ENCODE measurements at regions not wholly inside any gene's neighbourhood (a gene's known extent, or its start where the extent isn't known, plus 50 kb on each side); places are given as distances from the start of the nearest gene placed in this dataset.

DNA sequence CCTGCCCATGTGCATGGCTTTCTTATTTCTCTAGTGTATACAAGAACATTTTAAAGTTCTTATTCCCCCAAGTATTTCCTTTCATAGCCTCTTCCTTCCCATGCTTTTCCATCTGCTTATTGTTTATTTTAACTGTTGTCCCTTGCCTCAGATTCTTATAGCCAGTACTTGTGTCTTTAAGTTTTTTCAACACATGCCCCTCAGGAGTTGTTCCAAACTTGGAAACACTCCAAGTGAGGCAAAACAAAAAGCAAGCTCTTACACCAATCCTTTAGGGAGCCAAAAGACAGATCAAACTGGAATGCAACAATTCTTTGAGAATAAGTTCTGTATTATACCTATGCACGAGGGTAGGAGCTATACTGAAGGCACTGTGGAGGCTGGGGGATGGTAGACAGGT lies 222.0 kb upstream of the STK26 start:
- Histone ChIP-seq H3K4me3 (ENCODE audit: low read depth in 2 of 2, low read length in 1 of 2) (no peak overlapping the region), H3K27me3 (ENCODE audit: insufficient read depth) (peaks cover 9% of the 10 kb centered on the region; the same call in 1 of the 2 replicates), H3K9ac (no peak overlapping the region), H3K9me2 (no peaks in the 10 kb centered on the region), H3K9me3 (no peaks in the 10 kb centered on the region), H3K27ac (ENCODE audit: low read depth in 2 of 2, low read length in 1 of 2) (no peak overlapping the region), H2AFZ (ENCODE audit: low read depth) (no peak overlapping the region), H3K79me2 (ENCODE audit: insufficient read depth) (no peaks in the 10 kb centered on the region), H3F3A (replicated peaks; ENCODE audit: insufficient read depth) (peaks cover 3% of the 10 kb centered on the region), H4K20me1 (ENCODE audit: insufficient read depth) (no peaks in the 10 kb centered on the region), H3K4me1 (ENCODE audit: control insufficient read depth in 1 of 2, insufficient read depth in 2 of 2, low read depth in 1 of 2, low read length in 1 of 2) (no peaks in the 10 kb centered on the region; a peak in 1 of 4 replicates), H3K36me3 (replicated peaks in 1 of 2; ENCODE audit: control insufficient read depth in 1 of 2, insufficient read depth in 2 of 2, low read length in 1 of 2) (no peaks in the 10 kb centered on the region), H3K4me2 (no peak overlapping the region)
- WGBS (ENCODE audit: low lambda C conversion rate) = 15% methylated on average over 1 of the region's 1 CpG
- no peak for TF ChIP-seq EP300 (IDR thresholded peaks at IDR 0.05; ENCODE audit: borderline replicate concordance in 1 of 2, low read depth in 1 of 2, low read length in 1 of 2)
- TF ChIP-seq MEF2A (IDR thresholded peaks at IDR 0.05; ENCODE audit: borderline replicate concordance, low read depth) = no peak
- TF ChIP-seq SIN3A (IDR thresholded peaks at IDR 0.05; ENCODE audit: borderline replicate concordance, low read depth, low read length) = no peak
- TF ChIP-seq, protein P1, sequence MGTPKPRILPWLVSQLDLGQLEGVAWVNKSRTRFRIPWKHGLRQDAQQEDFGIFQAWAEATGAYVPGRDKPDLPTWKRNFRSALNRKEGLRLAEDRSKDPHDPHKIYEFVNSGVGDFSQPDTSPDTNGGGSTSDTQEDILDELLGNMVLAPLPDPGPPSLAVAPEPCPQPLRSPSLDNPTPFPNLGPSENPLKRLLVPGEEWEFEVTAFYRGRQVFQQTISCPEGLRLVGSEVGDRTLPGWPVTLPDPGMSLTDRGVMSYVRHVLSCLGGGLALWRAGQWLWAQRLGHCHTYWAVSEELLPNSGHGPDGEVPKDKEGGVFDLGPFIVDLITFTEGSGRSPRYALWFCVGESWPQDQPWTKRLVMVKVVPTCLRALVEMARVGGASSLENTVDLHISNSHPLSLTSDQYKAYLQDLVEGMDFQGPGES (IDR thresholded peaks at IDR 0.05; ENCODE audit: low read depth, low read length) = no peak
- TF ChIP-seq, protein P2, sequence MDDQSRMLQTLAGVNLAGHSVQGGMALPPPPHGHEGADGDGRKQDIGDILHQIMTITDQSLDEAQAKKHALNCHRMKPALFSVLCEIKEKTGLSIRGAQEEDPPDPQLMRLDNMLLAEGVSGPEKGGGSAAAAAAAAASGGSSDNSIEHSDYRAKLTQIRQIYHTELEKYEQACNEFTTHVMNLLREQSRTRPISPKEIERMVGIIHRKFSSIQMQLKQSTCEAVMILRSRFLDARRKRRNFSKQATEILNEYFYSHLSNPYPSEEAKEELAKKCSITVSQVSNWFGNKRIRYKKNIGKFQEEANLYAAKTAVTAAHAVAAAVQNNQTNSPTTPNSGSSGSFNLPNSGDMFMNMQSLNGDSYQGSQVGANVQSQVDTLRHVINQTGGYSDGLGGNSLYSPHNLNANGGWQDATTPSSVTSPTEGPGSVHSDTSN (IDR thresholded peaks at IDR 0.05) = no peak
- no peak for TF ChIP-seq RFX5 (IDR thresholded peaks at IDR 0.05; ENCODE audit: low read length)
- ChIA-PET CTCF (interaction anchor here (3.3 kb wide), 1 partner anchor 38 kb away, joined by 12 read pairs; no protein-coding TSS in a partner anchor), POLR2A (no interaction called here)
- no peak for DNase-seq

DNA sequence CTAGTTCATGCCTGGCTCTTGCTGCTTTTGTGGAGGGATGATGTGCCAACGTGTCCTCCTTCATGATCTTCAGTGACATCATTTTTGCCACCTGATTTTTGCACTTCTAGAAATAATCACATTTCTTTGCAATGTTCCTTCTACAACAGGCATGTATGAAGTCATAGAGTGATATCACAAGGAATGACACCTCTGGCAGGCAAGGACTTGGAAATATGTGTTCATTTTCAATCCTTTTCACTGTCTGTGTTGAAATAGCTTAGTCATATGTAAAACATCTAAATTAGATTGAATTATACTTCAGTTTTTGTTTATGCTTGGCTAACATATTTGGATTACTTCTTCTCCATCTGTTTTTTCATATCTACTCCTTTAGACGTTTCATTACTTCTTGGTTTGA lies 221.2 kb upstream of the STK26 start:
- no peak for TF ChIP-seq EP300 (IDR thresholded peaks at IDR 0.05; ENCODE audit: borderline replicate concordance in 1 of 2, low read depth in 1 of 2, low read length in 1 of 2)
- TF ChIP-seq TCF12 (IDR thresholded peaks at IDR 0.05) = no peak
- TF ChIP-seq SMC3 (IDR thresholded peaks at IDR 0.05; ENCODE audit: low read depth, low read length) = no peak
- no peak for TF ChIP-seq JUND (IDR thresholded peaks at IDR 0.05)
- TF ChIP-seq POLR2AphosphoS5 (IDR thresholded peaks at IDR 0.05; ENCODE audit: low read depth, low read length) = no peak
- TF ChIP-seq, protein P3, sequence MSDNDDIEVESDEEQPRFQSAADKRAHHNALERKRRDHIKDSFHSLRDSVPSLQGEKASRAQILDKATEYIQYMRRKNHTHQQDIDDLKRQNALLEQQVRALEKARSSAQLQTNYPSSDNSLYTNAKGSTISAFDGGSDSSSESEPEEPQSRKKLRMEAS (IDR thresholded peaks at IDR 0.05; ENCODE audit: low read depth) = no peak
- TF ChIP-seq, protein P4, sequence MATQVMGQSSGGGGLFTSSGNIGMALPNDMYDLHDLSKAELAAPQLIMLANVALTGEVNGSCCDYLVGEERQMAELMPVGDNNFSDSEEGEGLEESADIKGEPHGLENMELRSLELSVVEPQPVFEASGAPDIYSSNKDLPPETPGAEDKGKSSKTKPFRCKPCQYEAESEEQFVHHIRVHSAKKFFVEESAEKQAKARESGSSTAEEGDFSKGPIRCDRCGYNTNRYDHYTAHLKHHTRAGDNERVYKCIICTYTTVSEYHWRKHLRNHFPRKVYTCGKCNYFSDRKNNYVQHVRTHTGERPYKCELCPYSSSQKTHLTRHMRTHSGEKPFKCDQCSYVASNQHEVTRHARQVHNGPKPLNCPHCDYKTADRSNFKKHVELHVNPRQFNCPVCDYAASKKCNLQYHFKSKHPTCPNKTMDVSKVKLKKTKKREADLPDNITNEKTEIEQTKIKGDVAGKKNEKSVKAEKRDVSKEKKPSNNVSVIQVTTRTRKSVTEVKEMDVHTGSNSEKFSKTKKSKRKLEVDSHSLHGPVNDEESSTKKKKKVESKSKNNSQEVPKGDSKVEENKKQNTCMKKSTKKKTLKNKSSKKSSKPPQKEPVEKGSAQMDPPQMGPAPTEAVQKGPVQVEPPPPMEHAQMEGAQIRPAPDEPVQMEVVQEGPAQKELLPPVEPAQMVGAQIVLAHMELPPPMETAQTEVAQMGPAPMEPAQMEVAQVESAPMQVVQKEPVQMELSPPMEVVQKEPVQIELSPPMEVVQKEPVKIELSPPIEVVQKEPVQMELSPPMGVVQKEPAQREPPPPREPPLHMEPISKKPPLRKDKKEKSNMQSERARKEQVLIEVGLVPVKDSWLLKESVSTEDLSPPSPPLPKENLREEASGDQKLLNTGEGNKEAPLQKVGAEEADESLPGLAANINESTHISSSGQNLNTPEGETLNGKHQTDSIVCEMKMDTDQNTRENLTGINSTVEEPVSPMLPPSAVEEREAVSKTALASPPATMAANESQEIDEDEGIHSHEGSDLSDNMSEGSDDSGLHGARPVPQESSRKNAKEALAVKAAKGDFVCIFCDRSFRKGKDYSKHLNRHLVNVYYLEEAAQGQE (IDR thresholded peaks at IDR 0.05; ENCODE audit: low read depth, low read length) = no peak
- TF ChIP-seq GATA2 (CRISPR knock-in tag; IDR thresholded peaks at IDR 0.05) = no peak
- TF ChIP-seq TAF1 (IDR thresholded peaks at IDR 0.05; ENCODE audit: borderline replicate concordance, low read depth, low read length) = no peak
- no peak for TF ChIP-seq FOXM1 (IDR thresholded peaks at IDR 0.05; ENCODE audit: low read depth)
- TF ChIP-seq RFX5 (IDR thresholded peaks at IDR 0.05; ENCODE audit: low read length) = no peak
- no peak for TF ChIP-seq MEF2A (IDR thresholded peaks at IDR 0.05; ENCODE audit: borderline replicate concordance, low read depth)
- TF ChIP-seq RXRA (IDR thresholded peaks at IDR 0.05; ENCODE audit: borderline replicate concordance, low read depth) = no peak
- no peak overlapping the region for H3K9ac ChIP-seq
- H3K79me2 ChIP-seq (ENCODE audit: insufficient read depth) = no peaks in the 10 kb centered on the region
- ChIA-PET CTCF (interaction anchor here (1.0 to 3.3 kb wide), 7 partner anchors 8 to 39 kb away, joined by 3 to 12 read pairs (median 4); no protein-coding TSS in a partner anchor), POLR2A (no interaction called here)
- 49% methylated on average over 2 of the region's 2 CpGs for WGBS (ENCODE audit: low lambda C conversion rate)
- no peak overlapping the region for H3K4me2 ChIP-seq
- H3K9me2 ChIP-seq = no peaks in the 10 kb centered on the region
- no peaks in the 10 kb centered on the region for H4K20me1 ChIP-seq (ENCODE audit: insufficient read depth)
- no peaks in the 10 kb centered on the region for H3K9me3 ChIP-seq
- no peaks in the 10 kb centered on the region; a peak in 1 of 4 replicates for H3K4me1 ChIP-seq (ENCODE audit: control insufficient read depth in 1 of 2, insufficient read depth in 2 of 2, low read depth in 1 of 2, low read length in 1 of 2)
- H3K4me3 ChIP-seq (ENCODE audit: low read depth in 2 of 2, low read length in 1 of 2) = no peak overlapping the region
- peaks cover 10% of the 10 kb centered on the region; the same call in 1 of the 2 replicates for H3K27me3 ChIP-seq (ENCODE audit: insufficient read depth)
- no peaks in the 10 kb centered on the region for H3K36me3 ChIP-seq (replicated peaks in 1 of 2; ENCODE audit: control insufficient read depth in 1 of 2, insufficient read depth in 2 of 2, low read length in 1 of 2)
- H3K27ac ChIP-seq (ENCODE audit: low read depth in 2 of 2, low read length in 1 of 2) = no peak overlapping the region
- H3F3A ChIP-seq (replicated peaks; ENCODE audit: insufficient read depth) = peaks cover 3% of the 10 kb centered on the region
- DNase-seq = no peak
- H2AFZ ChIP-seq (ENCODE audit: low read depth) = no peak overlapping the region

Measured in SK-N-SH (cell line).